OCI-LY7 (cell line): ENCODE measurements at regions not wholly inside any gene's neighbourhood (a gene's known extent, or its start where the extent isn't known, plus 50 kb on each side); places are given as distances from the start of the nearest gene placed in this dataset.

Experiments
- BruUV-seq: library from RNA; stranded (reverse); fragments of 400-500 nt; replicated peaks from 2 replicates; lab custom pipeline; 2021; lab: Mats Ljungman, UMichigan
- CTCF ChIA-PET: fragments of 300-600 bp; sonication (Branson Sonifier 250); formaldehyde crosslinking; loops from one replicate; lab custom pipeline; 2022; ENCODE audit warnings: antibody characterized with exemption; ENCODE audit not compliant: unreplicated experiment; lab: Charles Lee
- POLR2A ChIA-PET: fragments of 300-600 bp; sonication (Branson Sonifier 250); formaldehyde crosslinking; loops from one replicate; lab custom pipeline; 2022; ENCODE audit warnings: antibody characterized with exemption; lab: Charles Lee
- DNase-seq: peaks from one replicate; pipeline ENCODE4 v3.0.0-alpha.2; 2015; ENCODE audit warnings: low spot score
- H2AFZ ChIP-seq: fragments of 200-600 bp; sonication (generic), shearing (Covaris generic); 2 replicates; pipeline ENCODE4 v1.6.1; 2014; ENCODE audit warnings: mild to moderate bottlenecking, antibody characterized with exemption, low read length, moderate library complexity
- H3K27ac ChIP-seq: fragments of 200-600 bp; sonication (generic); 2 replicates; pipeline ENCODE4 v1.5.1; 2014; ENCODE audit warnings: mixed run types, low read depth, mild to moderate bottlenecking, moderate library complexity, low read length, inconsistent platforms; ENCODE audit not compliant: poor library complexity, severe bottlenecking
- H3K36me3 ChIP-seq: fragments of 200-600 bp; sonication (generic); 2 replicates; pipeline ENCODE4 v1.6.1; 2014; ENCODE audit warnings: mild to moderate bottlenecking, antibody characterized with exemption, low read length, moderate library complexity, mixed read lengths; ENCODE audit not compliant: insufficient read depth
- H3K4me1 ChIP-seq: fragments of 200-600 bp; sonication (generic); 2 replicates; pipeline ENCODE4 v1.5.1; 2014; ENCODE audit warnings: mild to moderate bottlenecking, low read length; ENCODE audit not compliant: insufficient read depth, poor library complexity, severe bottlenecking
- H3K4me2 ChIP-seq: fragments of 200-600 bp; sonication (generic); 2 replicates; pipeline ENCODE4 v1.6.1; 2014; ENCODE audit warnings: mild to moderate bottlenecking, low read length
- H3K4me3 ChIP-seq: fragments of 200-600 bp; sonication (generic); 2 replicates; pipeline ENCODE4 v1.5.1; 2014; ENCODE audit warnings: mild to moderate bottlenecking, low read depth, low read length; ENCODE audit not compliant: poor library complexity, severe bottlenecking
- H3K79me2 ChIP-seq: fragments of 200-600 bp; sonication (generic); 2 replicates; pipeline ENCODE4 v1.6.1; 2016; ENCODE audit warnings: low read depth, mild to moderate bottlenecking, low read length, moderate library complexity, mixed read lengths; ENCODE audit not compliant: insufficient read depth
- H3K9me2 ChIP-seq: fragments of 200-600 bp; sonication (generic); 2 replicates; pipeline ENCODE4 v1.6.1; 2016; ENCODE audit warnings: mild to moderate bottlenecking, low read length, mixed read lengths; ENCODE audit not compliant: insufficient read depth
- H3K9me3 ChIP-seq: fragments of 200-600 bp; sonication (generic); 2 replicates; pipeline ENCODE4 v1.6.1; 2014; ENCODE audit warnings: mild to moderate bottlenecking, mixed run types, low read length, mixed read lengths
- H4K20me1 ChIP-seq: fragments of 200-600 bp; sonication (generic); 2 replicates; pipeline ENCODE4 v1.6.1; 2014; ENCODE audit warnings: mild to moderate bottlenecking, antibody characterized with exemption, low read length, moderate library complexity, mixed read lengths; ENCODE audit not compliant: insufficient read depth
- CTCF ChIP-seq: fragments of 200-600 bp; sonication (generic); conservative IDR thresholded peaks from 2 replicates; pipeline ENCODE4 v1.5.1; 2014; ENCODE audit warnings: mild to moderate bottlenecking, antibody characterized with exemption, low read length, moderate library complexity, mixed read lengths
- EZH2phosphoT487 ChIP-seq: fragments of 200-600 bp; sonication (generic); IDR thresholded peaks from 2 replicates; pipeline ENCODE4 v1.6.1; 2018; ENCODE audit warnings: low read depth, borderline replicate concordance, mild to moderate bottlenecking, mixed run types, antibody characterized with exemption, low read length, moderate library complexity, mixed read lengths
- intact Hi-C: fragments of 100-400 bp; cut with micrococcal nuclease; formaldehyde crosslinking; loops from one replicate; pipeline ENCODE4 v1.10.0; 2022; ENCODE audit not compliant: unreplicated experiment

GRCh38 chr10:22854935-22855421 lies 72.9 kb upstream of the ARMC3 start:
- TF ChIP-seq CTCF (no peak), EZH2phosphoT487 (no peak)
- Histone ChIP-seq H3K79me2 (no peaks in the 10 kb centered on the region), H3K27ac (no peak overlapping the region), H3K4me1 (no peaks in the 10 kb centered on the region), H3K9me2 (no peaks in the 10 kb centered on the region), H3K4me3 (no peak overlapping the region), H3K9me3 (no peaks in the 10 kb centered on the region), H3K36me3 (no peaks in the 10 kb centered on the region), H2AFZ (no peak overlapping the region), H4K20me1 (no peaks in the 10 kb centered on the region), H3K4me2 (no peak overlapping the region)
- no peak for DNase-seq
- POLR2A ChIA-PET: interaction anchor here (0.5 kb wide), 1 partner anchor 628 kb away, joined by 3 read pairs; no protein-coding TSS in a partner anchor
- no TSS peak for BruUV-seq
- intact Hi-C loops: no loop called here
- CTCF ChIA-PET: no interaction called here

DNA sequence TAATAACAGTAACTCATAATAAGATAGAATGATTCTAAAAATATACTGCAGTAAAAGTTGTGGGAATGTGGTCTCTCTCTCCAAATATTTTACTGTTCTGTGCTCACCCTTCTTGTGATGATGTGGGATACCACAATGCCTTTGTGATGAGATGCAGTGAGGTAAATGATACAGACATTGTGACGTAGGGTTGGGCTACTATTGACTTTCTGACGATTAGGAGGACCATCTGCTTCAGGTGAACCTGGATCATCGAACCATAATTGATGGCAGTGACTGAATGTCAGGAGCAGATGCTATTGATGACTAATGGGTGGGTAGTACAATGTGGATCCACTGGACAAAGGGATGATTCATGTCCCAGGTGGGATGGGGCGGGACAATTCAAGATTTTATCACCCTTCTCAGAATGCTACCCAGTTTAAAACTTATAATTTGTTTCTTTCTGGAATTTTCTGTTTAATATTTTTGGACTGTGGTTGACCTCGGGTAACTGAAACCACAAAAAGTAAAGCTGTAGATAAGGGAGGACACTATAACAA lies 73.9 kb upstream of the ARMC3 start:
- no TSS peak for BruUV-seq
- no peaks in the 10 kb centered on the region for H4K20me1 ChIP-seq
- no peaks in the 10 kb centered on the region for H3K9me3 ChIP-seq
- H3K4me3 ChIP-seq: no peak overlapping the region
- no peak overlapping the region for H2AFZ ChIP-seq
- no peak for DNase-seq
- H3K79me2 ChIP-seq: no peaks in the 10 kb centered on the region
- TF ChIP-seq EZH2phosphoT487: no peak
- no peak for TF ChIP-seq CTCF
- H3K4me2 ChIP-seq: no peak overlapping the region
- no peaks in the 10 kb centered on the region for H3K4me1 ChIP-seq
- H3K9me2 ChIP-seq: no peaks in the 10 kb centered on the region
- intact Hi-C loops: no loop called here
- CTCF ChIA-PET: no interaction called here
- H3K36me3 ChIP-seq: no peaks in the 10 kb centered on the region
- POLR2A ChIA-PET: no interaction called here
- no peak overlapping the region for H3K27ac ChIP-seq

DNA sequence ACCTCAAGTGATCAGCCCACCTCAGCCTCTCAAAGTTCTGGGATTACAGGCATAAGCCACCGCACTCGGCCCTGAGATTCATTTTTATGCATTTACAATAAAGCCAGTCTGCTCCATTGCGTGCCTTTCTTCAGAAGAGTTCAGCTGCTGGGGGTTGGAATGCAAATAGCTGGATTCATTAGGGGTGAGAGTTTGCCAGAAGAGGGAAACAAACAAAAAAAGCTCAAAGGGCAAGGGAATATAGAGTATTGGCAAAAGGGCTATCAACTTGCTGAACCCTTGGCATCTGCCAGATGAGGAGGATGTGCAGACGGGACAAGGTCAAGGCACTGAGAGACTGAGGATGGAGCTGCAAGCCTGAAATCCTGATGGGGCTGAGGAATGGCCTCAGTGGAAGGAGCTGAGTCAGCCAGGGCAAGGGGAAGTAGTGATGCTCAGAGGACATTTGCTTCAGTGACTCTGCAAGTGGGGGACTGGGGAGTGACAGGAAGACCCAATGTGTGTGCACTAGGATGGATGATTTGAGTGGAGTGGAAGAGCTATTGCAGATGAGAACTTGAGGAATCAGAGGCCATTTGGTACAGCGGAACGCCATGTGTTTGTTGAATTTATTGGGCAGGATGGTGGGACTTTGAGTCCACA lies 75.0 kb upstream of the ARMC3 start:
- intact Hi-C loops: no loop called here
- Histone ChIP-seq H4K20me1 (no peaks in the 10 kb centered on the region), H3K79me2 (no peaks in the 10 kb centered on the region), H3K4me1 (no peaks in the 10 kb centered on the region), H3K4me2 (no peak overlapping the region), H3K27ac (no peak overlapping the region), H3K4me3 (no peak overlapping the region), H2AFZ (no peak overlapping the region), H3K9me2 (no peaks in the 10 kb centered on the region), H3K9me3 (no peaks in the 10 kb centered on the region), H3K36me3 (no peaks in the 10 kb centered on the region)
- no TSS peak for BruUV-seq
- no peak for DNase-seq
- TF ChIP-seq CTCF (no peak), EZH2phosphoT487 (no peak)
- ChIA-PET POLR2A (no interaction called here), CTCF (no interaction called here)
